ENCODE measurements at regions not wholly inside any gene's neighbourhood (a gene's known extent, or its start where the extent isn't known, plus 50 kb on each side); places are given as distances from the start of the nearest gene placed in this dataset.
A peak's percentile ranks its signal among the peaks of the same experiment; 100 is the strongest.
"Not testable (repeated sequence)": the region's sequence is repeated elsewhere in the genome, so short reads cannot be mapped to it uniquely, and the experiment has no call there.

- no peak for DNase-seq (ENCODE audit: low spot score)
Observed at GRCh38 chr17:73887739-73888138, 243.5 kb upstream of the SDK2 start.

GRCh38 chr17:73888862-73889261 lies 244.6 kb upstream of the SDK2 start:
- DNase-seq (ENCODE audit: low spot score), result no peak

GRCh38 chr17:73889439-73889838 lies 245.2 kb upstream of the SDK2 start:
- no peak for DNase-seq (ENCODE audit: low spot score)

- no peak for DNase-seq (ENCODE audit: low spot score)
Observed at GRCh38 chr17:73890831-73891405, 246.7 kb upstream of the SDK2 start.

GRCh38 chr17:73895157-73895556 lies 250.9 kb upstream of the SDK2 start:
- no peak for DNase-seq (ENCODE audit: low spot score)

- no peak for DNase-seq (ENCODE audit: low spot score)
Observed at GRCh38 chr17:73896966-73897365, 252.7 kb upstream of the SDK2 start.

- DNase-seq (ENCODE audit: low spot score), result no peak
Observed at GRCh38 chr17:73899839-73900238, 255.6 kb upstream of the SDK2 start.

- no peak for DNase-seq (ENCODE audit: low spot score)
Observed at GRCh38 chr17:73900516-73900915, 256.3 kb upstream of the SDK2 start.

GRCh38 chr17:73901249-73901648 lies 257.0 kb upstream of the SDK2 start:
- DNase-seq (ENCODE audit: low spot score), result no peak

- DNase-seq (ENCODE audit: low spot score), result peak; percentile 58
Observed at GRCh38 chr17:73901661-73902415, 257.6 kb upstream of the SDK2 start.

GRCh38 chr17:73902416-73903181 lies 258.4 kb upstream of the SDK2 start:
- DNase-seq (ENCODE audit: low spot score), result peak; percentile 35

GRCh38 chr17:73906896-73907870 lies 262.9 kb upstream of the SDK2 start:
- DNase-seq (ENCODE audit: low spot score), result no peak

- DNase-seq (ENCODE audit: low spot score), result no peak
Observed at GRCh38 chr17:73909186-73909585, 264.9 kb upstream of the SDK2 start.

- DNase-seq (ENCODE audit: low spot score), result no peak
Observed at GRCh38 chr17:73910206-73910605, 266.0 kb upstream of the SDK2 start.

GRCh38 chr17:73910821-73911515 lies 266.7 kb upstream of the SDK2 start:
- DNase-seq (ENCODE audit: low spot score), result no peak

- no peak for DNase-seq (ENCODE audit: low spot score)
Observed at GRCh38 chr17:73911726-73912372, 267.6 kb upstream of the SDK2 start.

- no peak for DNase-seq (ENCODE audit: low spot score)
Observed at GRCh38 chr17:73912373-73912746, 268.1 kb upstream of the SDK2 start.

GRCh38 chr17:73914536-73915274 lies 270.5 kb upstream of the SDK2 start:
- DNase-seq (ENCODE audit: low spot score), result no peak

- DNase-seq (ENCODE audit: low spot score), result not testable (repeated sequence)
Observed at GRCh38 chr17:73919033-73919432, 274.8 kb upstream of the SDK2 start.

- DNase-seq (ENCODE audit: low spot score), result no peak
Observed at GRCh38 chr17:73921306-73921705, 277.1 kb upstream of the SDK2 start.
